Naive thymus-derived CD4-positive, alpha-beta T cell (primary cell): ENCODE measurements at regions not wholly inside any gene's neighbourhood (a gene's known extent, or its start where the extent isn't known, plus 50 kb on each side); places are given as distances from the start of the nearest gene placed in this dataset.
"Not testable (repeated sequence)": the region's sequence is repeated elsewhere in the genome, so short reads cannot be mapped to it uniquely, and the experiment has no call there.

Source experiments
- ATAC-seq: fragments of 150-1000 bp; cut with Tn5 transposase; 2 replicates; pipeline ENCODE4 v1.10.0; 2021; ENCODE audit warnings: mild to moderate bottlenecking, moderate library complexity
- CTCF ChIA-PET: fragments of 350-600 bp; sonication (Branson Sonifier 250); formaldehyde crosslinking; loops from one replicate; lab custom pipeline; 2021; ENCODE audit warnings: antibody characterized with exemption; lab: Charles Lee
- POLR2A ChIA-PET: fragments of 350-600 bp; sonication (Branson Sonifier 250); formaldehyde crosslinking; loops from one replicate; lab custom pipeline; 2021; ENCODE audit warnings: antibody characterized with exemption, inconsistent platforms; lab: Charles Lee
- DNase-seq, 9 donors: peaks; one replicate each; pipeline versions ENCODE4 v3.0.0 to v3.0.0-alpha.2; 2020 to 2022; ENCODE audit warnings: mixed read lengths in 1 of 9
- H3K27ac ChIP-seq: one replicate; pipeline ENCODE4 v1.7.0; 2013; ENCODE audit warnings: mild to moderate bottlenecking, low read depth, low read length, moderate library complexity
- H3K27me3 ChIP-seq, 2 donors: one replicate each; pipeline ENCODE4 v1.7.0; 2013; ENCODE audit warnings: low read length in 2 of 2, mild to moderate bottlenecking in 2 of 2, moderate library complexity in 2 of 2; ENCODE audit not compliant: control insufficient read depth in 2 of 2, insufficient read depth in 2 of 2
- H3K36me3 ChIP-seq, 3 experiments: 1 replicate in 2 of 3; 2 replicates in 1 of 3; pipeline ENCODE4 v1.7.0; 2013; ENCODE audit warnings: low read length in 3 of 3, mild to moderate bottlenecking in 3 of 3, moderate library complexity in 1 of 3; ENCODE audit not compliant: insufficient read depth in 3 of 3, control insufficient read depth in 2 of 3
- H3K4me1 ChIP-seq, 2 donors: one replicate each; pipeline ENCODE4 v1.7.0; 2013; ENCODE audit warnings: low read length in 2 of 2, mild to moderate bottlenecking in 2 of 2, moderate library complexity in 1 of 2; ENCODE audit not compliant: control insufficient read depth in 2 of 2, insufficient read depth in 2 of 2
- H3K4me3 ChIP-seq: 2 replicates; pipeline ENCODE4 v1.7.0; 2013; ENCODE audit warnings: mild to moderate bottlenecking, low read length
- H3K9me3 ChIP-seq, 3 experiments: 1 replicate in 2 of 3; 2 replicates in 1 of 3; pipeline ENCODE4 v1.7.0; 2013; ENCODE audit warnings: low read length in 3 of 3; ENCODE audit not compliant: control insufficient read depth in 2 of 3
- H3K27ac Mint-ChIP-seq, 9 donors: one replicate each; pipeline ENCODE4 v1.8.0; 2020 to 2022; ENCODE audit warnings: mixed read lengths in 9 of 9, mild to moderate bottlenecking in 8 of 9, moderate library complexity in 5 of 9, inconsistent platforms in 2 of 9
- H3K27me3 Mint-ChIP-seq, 5 donors: one replicate each; pipeline ENCODE4 v1.8.0; 2021 to 2022; ENCODE audit warnings: mixed read lengths in 5 of 5, mild to moderate bottlenecking in 1 of 5
- H3K36me3 Mint-ChIP-seq, 5 donors: one replicate each; pipeline ENCODE4 v1.8.0; 2020 to 2022; ENCODE audit warnings: mixed read lengths in 5 of 5, mild to moderate bottlenecking in 3 of 5, inconsistent platforms in 1 of 5
- H3K4me1 Mint-ChIP-seq, 7 donors: one replicate each; pipeline ENCODE4 v1.8.0; 2020 to 2022; ENCODE audit warnings: mixed read lengths in 7 of 7, mild to moderate bottlenecking in 3 of 7, inconsistent platforms in 1 of 7
- H3K4me3 Mint-ChIP-seq, 10 donors: one replicate each; pipeline ENCODE4 v1.8.0; 2020 to 2022; ENCODE audit warnings: mild to moderate bottlenecking in 10 of 10, mixed read lengths in 10 of 10, moderate library complexity in 6 of 10, inconsistent platforms in 2 of 10
- H3K9me3 Mint-ChIP-seq, 11 donors: one replicate each; pipeline ENCODE4 v1.8.0; 2020 to 2022; ENCODE audit warnings: mixed read lengths in 11 of 11, mild to moderate bottlenecking in 4 of 11, inconsistent platforms in 1 of 11, moderate library complexity in 1 of 11
- intact Hi-C, 2 donors: fragments of 100-400 bp; cut with micrococcal nuclease; formaldehyde crosslinking; loops; one replicate each; pipeline ENCODE4 v1.15.1; 2023

GRCh38 chrX:128698573-128699181 lies 646.5 kb upstream of the ACTRT1 start:
- ChIA-PET POLR2A (no interaction called here), CTCF (no interaction called here)
- Mint-ChIP-seq H3K27ac (no peak overlapping the region), H3K9me3 (peaks cover 0 to 2% (median 0%) of the 10 kb centered on the region in 11 donors), H3K36me3 (no peaks in the 10 kb centered on the region), H3K4me3 (no peak overlapping the region), H3K27me3 (no peaks in the 10 kb centered on the region), H3K4me1 (no peaks in the 10 kb centered on the region)
- DNase-seq (no peak), ATAC-seq (no peak)
- Histone ChIP-seq H3K27ac (no peak overlapping the region), H3K4me3 (no peak overlapping the region), H3K27me3 (no peaks in the 10 kb centered on the region), H3K36me3 (no peaks in the 10 kb centered on the region), H3K4me1 (no peaks in the 10 kb centered on the region), H3K9me3 (no peaks in the 10 kb centered on the region)
- intact Hi-C loops = no loop called here

DNA sequence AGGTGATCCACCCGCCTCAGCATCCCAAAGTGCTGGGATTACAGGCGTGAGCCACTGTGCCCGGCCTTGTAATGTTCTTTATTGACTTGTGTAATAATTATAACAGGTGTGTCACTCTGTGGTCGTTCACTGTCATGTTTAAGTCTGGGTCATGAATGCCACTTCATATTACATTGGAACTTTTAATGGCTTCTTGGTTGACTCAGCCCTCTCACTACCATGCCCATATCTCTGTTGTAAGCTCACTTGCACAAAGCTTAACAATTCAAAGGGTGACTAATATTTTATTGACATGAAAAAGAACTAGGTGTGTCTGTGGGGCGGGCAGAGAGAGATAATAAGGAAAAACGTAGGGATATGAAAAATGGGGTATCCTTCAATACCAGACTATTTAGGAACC lies 639.7 kb upstream of the ACTRT1 start:
- H3K9me3 ChIP-seq = no peaks in the 10 kb centered on the region
- ATAC-seq (no peak), DNase-seq (no peak)
- H3K36me3 Mint-ChIP-seq = no peaks in the 10 kb centered on the region
- no peaks in the 10 kb centered on the region for H3K36me3 ChIP-seq
- intact Hi-C loops = no loop called here
- no peaks in the 10 kb centered on the region for H3K27me3 ChIP-seq
- H3K9me3 Mint-ChIP-seq = peaks cover 0 to 2% (median 0%) of the 10 kb centered on the region in 11 donors
- H3K27me3 Mint-ChIP-seq = peaks cover 0 to 4% (median 0%) of the 10 kb centered on the region in 5 donors
- no peaks in the 10 kb centered on the region for H3K4me1 Mint-ChIP-seq
- POLR2A ChIA-PET = no interaction called here
- H3K4me3 Mint-ChIP-seq = no peak overlapping the region
- no peak overlapping the region for H3K27ac Mint-ChIP-seq
- no peak overlapping the region for H3K27ac ChIP-seq
- CTCF ChIA-PET = no interaction called here
- H3K4me1 ChIP-seq = no peaks in the 10 kb centered on the region
- no peak overlapping the region for H3K4me3 ChIP-seq

GRCh38 chrX:128685387-128685786 lies 633.2 kb upstream of the ACTRT1 start:
- H3K27ac Mint-ChIP-seq = no peak overlapping the region

DNA sequence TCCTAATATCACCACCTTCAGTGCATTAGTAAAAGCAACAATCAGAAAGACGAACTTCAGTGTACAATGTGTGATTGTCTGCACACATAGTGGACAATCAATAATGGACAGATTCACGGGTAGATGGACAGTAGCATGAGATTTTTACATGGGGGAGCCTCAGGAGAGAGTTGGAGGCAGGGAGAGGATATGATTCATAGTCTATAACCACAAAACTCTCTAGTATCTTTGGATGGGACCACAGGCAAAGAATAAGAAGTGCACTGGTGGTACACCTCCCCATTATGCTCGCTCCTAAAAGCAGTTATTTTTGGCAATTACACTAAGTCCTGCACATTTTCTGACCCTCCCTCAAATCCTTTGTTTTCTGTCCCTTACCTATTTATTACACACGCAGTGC lies 624.4 kb upstream of the ACTRT1 start:
- H3K27ac ChIP-seq = no peak overlapping the region
- ChIA-PET CTCF (no interaction called here), POLR2A (no interaction called here)
- no peak overlapping the region for H3K4me3 Mint-ChIP-seq
- no peaks in the 10 kb centered on the region for H3K36me3 ChIP-seq
- peaks cover 0 to 6% (median 0%) of the 10 kb centered on the region in 11 donors for H3K9me3 Mint-ChIP-seq
- ATAC-seq (no peak), DNase-seq (no peak)
- H3K27me3 ChIP-seq = no peaks in the 10 kb centered on the region
- H3K9me3 ChIP-seq = no peaks in the 10 kb centered on the region
- no peaks in the 10 kb centered on the region for H3K27me3 Mint-ChIP-seq
- no peaks in the 10 kb centered on the region for H3K4me1 ChIP-seq
- intact Hi-C loops = no loop called here
- no peaks in the 10 kb centered on the region for H3K36me3 Mint-ChIP-seq
- no peak overlapping the region for H3K27ac Mint-ChIP-seq
- H3K4me1 Mint-ChIP-seq = no peaks in the 10 kb centered on the region
- no peak overlapping the region for H3K4me3 ChIP-seq

More at GRCh38 chrX:128685387-128685786, 633.2 kb upstream of the ACTRT1 start:
- Histone ChIP-seq H3K27me3 (no peaks in the 10 kb centered on the region), H3K9me3 (no peaks in the 10 kb centered on the region), H3K4me3 (no peak overlapping the region), H3K27ac (no peak overlapping the region), H3K4me1 (no peaks in the 10 kb centered on the region), H3K36me3 (no peaks in the 10 kb centered on the region)
- ChIA-PET POLR2A (no interaction called here), CTCF (no interaction called here)
- intact Hi-C loops = no loop called here
- DNase-seq (no peak), ATAC-seq (no peak)
- Mint-ChIP-seq H3K36me3 (no peaks in the 10 kb centered on the region), H3K27me3 (peaks cover 0 to 4% (median 0%) of the 10 kb centered on the region in 5 donors), H3K9me3 (peaks cover 0 to 7% (median 0%) of the 10 kb centered on the region in 11 donors), H3K4me1 (no peaks in the 10 kb centered on the region), H3K4me3 (no peak overlapping the region)

- intact Hi-C loops, DNase-seq: not testable (repeated sequence)
These were observed 622.3 kb upstream of the ACTRT1 start for GRCh38 chrX:128674326-128675086.

GRCh38 chrX:128664211-128664610 lies 612.0 kb upstream of the ACTRT1 start:
- H3K27ac ChIP-seq = no peak overlapping the region
- no peaks in the 10 kb centered on the region for H3K4me1 Mint-ChIP-seq
- no peaks in the 10 kb centered on the region for H3K36me3 Mint-ChIP-seq
- ATAC-seq = no peak
- H3K27me3 ChIP-seq = no peaks in the 10 kb centered on the region
- H3K4me3 Mint-ChIP-seq = no peak overlapping the region
- intact Hi-C loops = no loop called here
- CTCF ChIA-PET = no interaction called here
- H3K4me1 ChIP-seq = no peaks in the 10 kb centered on the region
- peaks cover 0 to 13% (median 5%) of the 10 kb centered on the region in 11 donors for H3K9me3 Mint-ChIP-seq
- no peak for DNase-seq
- POLR2A ChIA-PET = no interaction called here
- H3K9me3 ChIP-seq = no peaks in the 10 kb centered on the region
- H3K4me3 ChIP-seq = no peak overlapping the region
- no peak overlapping the region for H3K27ac Mint-ChIP-seq
- no peaks in the 10 kb centered on the region for H3K36me3 ChIP-seq
- H3K27me3 Mint-ChIP-seq = no peaks in the 10 kb centered on the region

More at GRCh38 chrX:128674326-128675086, 622.3 kb upstream of the ACTRT1 start:
- H3K4me3 Mint-ChIP-seq, H3K36me3 Mint-ChIP-seq, H3K4me1 Mint-ChIP-seq, H3K27ac ChIP-seq, H3K9me3 ChIP-seq, H3K27me3 ChIP-seq, H3K27ac Mint-ChIP-seq, H3K27me3 Mint-ChIP-seq, ATAC-seq, POLR2A ChIA-PET, H3K4me1 ChIP-seq, H3K36me3 ChIP-seq, CTCF ChIA-PET, H3K4me3 ChIP-seq: not testable (repeated sequence)
- H3K9me3 Mint-ChIP-seq = peaks cover 0 to 16% (median 0%) of the 10 kb centered on the region in 11 donors
